ENCODE measurements at regions not wholly inside any gene's neighbourhood (a gene's known extent, or its start where the extent isn't known, plus 50 kb on each side); places are given as distances from the start of the nearest gene placed in this dataset.
"Not testable (repeated sequence)": the region's sequence is repeated elsewhere in the genome, so short reads cannot be mapped to it uniquely, and the experiment has no call there.

- no peaks in the 10 kb centered on the region for H3K9me3 Mint-ChIP-seq (ENCODE audit: unreplicated experiment)
- H3K4me3 Mint-ChIP-seq (ENCODE audit: unreplicated experiment): no peak overlapping the region
Observed at GRCh38 chr10:27312854-27313253, 72.3 kb upstream of the ACBD5 start.

GRCh38 chr10:27311809-27312208 lies 71.2 kb upstream of the ACBD5 start:
- peaks cover 11% of the 10 kb centered on the region for H3K27me3 Mint-ChIP-seq (ENCODE audit: unreplicated experiment)
- not testable (repeated sequence) for H3K4me1 Mint-ChIP-seq (ENCODE audit: unreplicated experiment); H3K36me3 Mint-ChIP-seq (ENCODE audit: unreplicated experiment); H3K4me3 Mint-ChIP-seq (ENCODE audit: unreplicated experiment); DNase-seq (ENCODE audit: extremely low spot score, unreplicated experiment); H3K9me3 Mint-ChIP-seq (ENCODE audit: unreplicated experiment); H3K27ac Mint-ChIP-seq (ENCODE audit: unreplicated experiment)

More at GRCh38 chr10:27312854-27313253, 72.3 kb upstream of the ACBD5 start:
- no peak for TF ChIP-seq CTCF (IDR thresholded peaks at IDR 0.05)
- no peaks in the 10 kb centered on the region for H3K36me3 Mint-ChIP-seq (ENCODE audit: unreplicated experiment)
- DNase-seq (ENCODE audit: extremely low spot score, unreplicated experiment): no peak
- H3K4me1 Mint-ChIP-seq (ENCODE audit: unreplicated experiment): no peaks in the 10 kb centered on the region
- peaks cover 18% of the 10 kb centered on the region for H3K27me3 Mint-ChIP-seq (ENCODE audit: unreplicated experiment)
- no peak overlapping the region for H3K27ac Mint-ChIP-seq (ENCODE audit: unreplicated experiment)

GRCh38 chr10:27298522-27298850 lies 57.9 kb upstream of the ACBD5 start:
- H3K36me3 Mint-ChIP-seq (ENCODE audit: unreplicated experiment); DNase-seq (ENCODE audit: extremely low spot score, unreplicated experiment); H3K27me3 Mint-ChIP-seq (ENCODE audit: unreplicated experiment); H3K27ac Mint-ChIP-seq (ENCODE audit: unreplicated experiment); H3K9me3 Mint-ChIP-seq (ENCODE audit: unreplicated experiment); H3K4me3 Mint-ChIP-seq (ENCODE audit: unreplicated experiment); H3K4me1 Mint-ChIP-seq (ENCODE audit: unreplicated experiment): not testable (repeated sequence)

GRCh38 chr10:27297844-27298521 lies 57.4 kb upstream of the ACBD5 start:
- no peak for DNase-seq (ENCODE audit: extremely low spot score, unreplicated experiment)
- no peak overlapping the region for H3K27ac Mint-ChIP-seq (ENCODE audit: unreplicated experiment)
- H3K4me3 Mint-ChIP-seq (ENCODE audit: unreplicated experiment): no peak overlapping the region
- H3K36me3 Mint-ChIP-seq (ENCODE audit: unreplicated experiment): no peaks in the 10 kb centered on the region
- peaks cover 3% of the 10 kb centered on the region for H3K9me3 Mint-ChIP-seq (ENCODE audit: unreplicated experiment)
- peaks cover 4% of the 10 kb centered on the region for H3K27me3 Mint-ChIP-seq (ENCODE audit: unreplicated experiment)
- no peak for TF ChIP-seq CTCF (IDR thresholded peaks at IDR 0.05)
- no peaks in the 10 kb centered on the region for H3K4me1 Mint-ChIP-seq (ENCODE audit: unreplicated experiment)

- not testable (repeated sequence) for H3K9me3 Mint-ChIP-seq (ENCODE audit: unreplicated experiment); H3K27ac Mint-ChIP-seq (ENCODE audit: unreplicated experiment); H3K36me3 Mint-ChIP-seq (ENCODE audit: unreplicated experiment); DNase-seq (ENCODE audit: extremely low spot score, unreplicated experiment); H3K4me3 Mint-ChIP-seq (ENCODE audit: unreplicated experiment); H3K27me3 Mint-ChIP-seq (ENCODE audit: unreplicated experiment); H3K4me1 Mint-ChIP-seq (ENCODE audit: unreplicated experiment)
Observed at GRCh38 chr10:27296285-27296684, 55.7 kb upstream of the ACBD5 start.

GRCh38 chr10:27291253-27291895 lies 50.8 kb upstream of the ACBD5 start:
- H3K4me1 Mint-ChIP-seq (ENCODE audit: unreplicated experiment); H3K27me3 Mint-ChIP-seq (ENCODE audit: unreplicated experiment); H3K36me3 Mint-ChIP-seq (ENCODE audit: unreplicated experiment); DNase-seq (ENCODE audit: extremely low spot score, unreplicated experiment); H3K27ac Mint-ChIP-seq (ENCODE audit: unreplicated experiment); H3K9me3 Mint-ChIP-seq (ENCODE audit: unreplicated experiment); H3K4me3 Mint-ChIP-seq (ENCODE audit: unreplicated experiment): not testable (repeated sequence)

All from osteocyte (in vitro differentiated cells).